K562 (cell line): ENCODE measurements at regions not wholly inside any gene's neighbourhood (a gene's known extent, or its start where the extent isn't known, plus 50 kb on each side); places are given as distances from the start of the nearest gene placed in this dataset.

Source experiments
- CREB1 ChIP-seq, 2 experiments: sonication (generic) in 1 of 2; formaldehyde crosslinking in 1 of 2; IDR thresholded peaks; 2 replicates each; pipeline versions ENCODE4 v1.6.1 to v1.8.0; 2012 to 2022; ENCODE audit warnings: inconsistent platforms in 1 of 2, mild to moderate bottlenecking in 1 of 2, missing genetic modification reagents in 1 of 2, moderate library complexity in 1 of 2
- CTCF ChIP-seq, 3 experiments: IDR thresholded peaks in 2 of 3; conservative IDR thresholded peaks in 1 of 3; 2 replicates each; pipeline ENCODE4 v1.5.1; 2011 to 2012; ENCODE audit warnings: low read length in 3 of 3, mild to moderate bottlenecking in 3 of 3, control low read depth in 2 of 3, improper control_type of control experiment in 1 of 3, inconsistent platforms in 1 of 3, low read depth in 1 of 3, mixed read lengths in 1 of 3, moderate library complexity in 1 of 3; ENCODE audit not compliant: insufficient read depth in 2 of 3
- EWSR1 ChIP-seq: fragments of 450-650 bp; IDR thresholded peaks from 2 replicates; pipeline ENCODE4 v1.6.1; 2018; ENCODE audit warnings: borderline replicate concordance, mild to moderate bottlenecking, low read depth, moderate library complexity; ENCODE audit not compliant: partially characterized antibody
- FIP1L1 ChIP-seq: fragments of 200-400 bp; formaldehyde crosslinking; IDR thresholded peaks from 2 replicates; pipeline ENCODE4 v1.6.1; 2018; ENCODE audit warnings: mild to moderate bottlenecking, low read depth, low read length; ENCODE audit not compliant: poor library complexity, severe bottlenecking
- HNRNPL ChIP-seq: fragments of 200-400 bp; formaldehyde crosslinking; IDR thresholded peaks from 2 replicates; pipeline ENCODE4 v1.6.1; 2017; ENCODE audit warnings: low read depth, mild to moderate bottlenecking, low read length
- NCOA2 ChIP-seq, 2 experiments: fragments of 450-650 bp; IDR thresholded peaks; 2 replicates each; pipeline ENCODE4 v1.6.1; 2018; ENCODE audit warnings: mild to moderate bottlenecking in 2 of 2, moderate library complexity in 1 of 2; ENCODE audit not compliant: partially characterized antibody in 2 of 2
- PATZ1 ChIP-seq: fragments of 250-450 bp; sonication (Bioruptor Pico); IDR thresholded peaks from 2 replicates; pipeline ENCODE4 v1.5.0; 2020; ENCODE audit warnings: mild to moderate bottlenecking, borderline replicate concordance
- POLR2A ChIP-seq: fragments of 450-650 bp; conservative IDR thresholded peaks from 2 replicates; pipeline ENCODE4 v1.6.1; 2016
- RERE ChIP-seq: sonication (generic); formaldehyde crosslinking; IDR thresholded peaks from 2 replicates; pipeline ENCODE4 v1.8.0; 2023; ENCODE audit warnings: missing genetic modification reagents, mild to moderate bottlenecking, borderline replicate concordance
- SP2 ChIP-seq: IDR thresholded peaks from 2 replicates; pipeline ENCODE4 v1.6.1; 2011; ENCODE audit warnings: mild to moderate bottlenecking, low read depth, low read length, moderate library complexity; ENCODE audit not compliant: poor library complexity, severe bottlenecking; ENCODE audit errors: extremely low read depth
- ZNF121 ChIP-seq: sonication (generic); formaldehyde crosslinking; conservative IDR thresholded peaks from 2 replicates; pipeline ENCODE4 v1.8.0; 2022; ENCODE audit warnings: missing genetic modification reagents
- ZNF551 ChIP-seq: fragments of 250-450 bp; sonication (Bioruptor Pico); IDR thresholded peaks from 2 replicates; pipeline ENCODE4 v1.5.0; 2021; ENCODE audit warnings: mild to moderate bottlenecking, moderate library complexity
- ZNF639 ChIP-seq, 2 experiments: fragments of 200-800 bp in 1 of 2; sonication (Bioruptor generic) in 1 of 2; sonication (generic) in 1 of 2; formaldehyde crosslinking in 1 of 2; IDR thresholded peaks in 1 of 2; conservative IDR thresholded peaks in 1 of 2; 2 replicates each; pipeline versions ENCODE4 v1.5.0 to v1.6.1; 2016 to 2020; ENCODE audit warnings: missing compliant biosample characterization in 1 of 2, missing genetic modification characterization in 1 of 2, missing genetic modification reagents in 1 of 2

- TF ChIP-seq EWSR1 (no peak), POLR2A (peak; percentile 38; the same call in 1 of the 2 replicates), CTCF (IDR thresholded peaks at IDR 0.05 in 2 of 3, conservative IDR thresholded peaks at IDR 0.05 in 1 of 3; ENCODE audit: insufficient read depth in 2 of 3, low read depth in 1 of 3, low read length in 3 of 3) (no peak), CREB1 (IDR thresholded peaks at IDR 0.05) (no peak), CREB1 (CRISPR knock-in tag; IDR thresholded peaks at IDR 0.05) (no peak), PATZ1 (no peak), SP2 (no peak), NCOA2 (IDR thresholded peaks at IDR 0.05; ENCODE audit: partially characterized antibody in 2 of 2) (no peak), ZNF639 (CRISPR knock-in tag; conservative IDR thresholded peaks at IDR 0.05 in 1 of 2, IDR thresholded peaks at IDR 0.05 in 1 of 2) (no peak), FIP1L1 (no peak), HNRNPL (no peak), ZNF551 (CRISPR knock-in tag) (no peak), RERE (CRISPR knock-in tag) (no peak), ZNF121 (CRISPR knock-in tag) (no peak)
These were observed 473.7 kb downstream of the ARL4A start for GRCh38 chr7:13161125-13161524.
